Brain microvascular endothelial cell (primary cell): ENCODE measurements at regions not wholly inside any gene's neighbourhood (a gene's known extent, or its start where the extent isn't known, plus 50 kb on each side); places are given as distances from the start of the nearest gene placed in this dataset.

Source experiments
- DNase-seq: peaks from one replicate; pipeline ENCODE4 v3.0.0-alpha.2; 2020
- H3K27ac ChIP-seq: fragments of 250-450 bp; sonication (Bioruptor Pico); 2 replicates; pipeline ENCODE4 v1.5.1; 2020; ENCODE audit warnings: mild to moderate bottlenecking, moderate library complexity
- H3K27me3 ChIP-seq: fragments of 250-450 bp; sonication (Bioruptor Pico); replicated peaks from 2 replicates; pipeline ENCODE4 v1.5.1; 2020; ENCODE audit warnings: mild to moderate bottlenecking
- H3K36me3 ChIP-seq: fragments of 250-450 bp; sonication (Bioruptor Pico); replicated peaks from 2 replicates; pipeline ENCODE4 v1.5.1; 2020; ENCODE audit warnings: mild to moderate bottlenecking
- H3K4me3 ChIP-seq: 2 replicates; pipeline ENCODE4 v1.5.1; 2011; ENCODE audit warnings: low read depth, mild to moderate bottlenecking, control low read depth, low read length, moderate library complexity
- in situ Hi-C: cut with HindIII; loops from 2 replicates; pipeline ENCODE4 v1.10.0; 2017; ENCODE audit warnings: low sequenced_read_pairs, low pct_ligation_motif_present
- TF ChIP-seq, protein P1 (sequence below): IDR thresholded peaks from 2 replicates; pipeline ENCODE4 v1.5.1; 2011; ENCODE audit warnings: low read depth, mild to moderate bottlenecking, moderate library complexity, low read length, control low read depth, inconsistent platforms; ENCODE audit errors: missing control alignments

DNA sequence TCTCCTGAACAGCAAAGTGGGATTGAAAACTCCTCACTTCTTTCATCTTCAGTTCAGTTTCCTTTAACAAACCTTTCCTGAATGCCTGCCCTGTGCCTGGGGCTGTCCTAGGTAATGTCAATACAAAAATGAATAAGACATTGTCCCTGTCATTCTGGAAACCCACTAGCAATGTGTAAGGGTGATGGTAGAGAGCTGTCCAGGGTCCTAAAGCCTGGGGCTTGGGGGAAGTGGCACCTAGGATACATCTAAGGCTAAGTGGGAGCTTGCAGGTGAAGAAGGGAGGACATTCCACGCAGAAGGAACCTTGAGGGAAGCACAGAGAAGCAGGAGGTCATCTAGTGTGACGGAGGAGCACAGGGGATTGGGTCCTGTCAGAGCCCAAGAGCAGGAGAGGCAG is 212.7 kb upstream of the PPP2R3A start:
- Histone ChIP-seq H3K4me3 (no peak overlapping the region), H3K27ac (no peak overlapping the region), H3K36me3 (no peaks in the 10 kb centered on the region), H3K27me3 (no peaks in the 10 kb centered on the region)
- DNase-seq = no peak
- in situ Hi-C loops = no loop called here
- TF ChIP-seq, protein P1, sequence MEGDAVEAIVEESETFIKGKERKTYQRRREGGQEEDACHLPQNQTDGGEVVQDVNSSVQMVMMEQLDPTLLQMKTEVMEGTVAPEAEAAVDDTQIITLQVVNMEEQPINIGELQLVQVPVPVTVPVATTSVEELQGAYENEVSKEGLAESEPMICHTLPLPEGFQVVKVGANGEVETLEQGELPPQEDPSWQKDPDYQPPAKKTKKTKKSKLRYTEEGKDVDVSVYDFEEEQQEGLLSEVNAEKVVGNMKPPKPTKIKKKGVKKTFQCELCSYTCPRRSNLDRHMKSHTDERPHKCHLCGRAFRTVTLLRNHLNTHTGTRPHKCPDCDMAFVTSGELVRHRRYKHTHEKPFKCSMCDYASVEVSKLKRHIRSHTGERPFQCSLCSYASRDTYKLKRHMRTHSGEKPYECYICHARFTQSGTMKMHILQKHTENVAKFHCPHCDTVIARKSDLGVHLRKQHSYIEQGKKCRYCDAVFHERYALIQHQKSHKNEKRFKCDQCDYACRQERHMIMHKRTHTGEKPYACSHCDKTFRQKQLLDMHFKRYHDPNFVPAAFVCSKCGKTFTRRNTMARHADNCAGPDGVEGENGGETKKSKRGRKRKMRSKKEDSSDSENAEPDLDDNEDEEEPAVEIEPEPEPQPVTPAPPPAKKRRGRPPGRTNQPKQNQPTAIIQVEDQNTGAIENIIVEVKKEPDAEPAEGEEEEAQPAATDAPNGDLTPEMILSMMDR = no peak

DNA sequence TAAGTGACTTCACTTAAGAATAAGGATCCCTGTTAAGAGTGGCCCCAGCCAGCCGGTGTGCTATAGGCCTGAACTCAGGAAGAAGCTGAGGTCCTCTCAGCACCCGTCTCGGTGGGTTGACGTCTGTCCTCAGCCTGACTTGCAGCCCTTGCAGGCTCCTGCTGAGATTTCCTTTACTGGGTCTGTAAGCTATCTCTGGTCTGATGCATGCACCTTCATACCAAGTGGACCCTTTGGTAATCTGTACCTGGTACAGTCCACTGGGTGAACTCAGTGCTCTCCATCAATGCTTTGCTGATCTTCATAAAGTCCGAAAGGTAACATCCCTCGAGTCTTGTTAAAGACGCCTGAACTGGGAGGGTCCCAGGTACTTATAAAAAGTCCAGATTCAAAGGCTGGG is 212.0 kb upstream of the PPP2R3A start:
- Histone ChIP-seq H3K27me3 (no peaks in the 10 kb centered on the region), H3K36me3 (no peaks in the 10 kb centered on the region), H3K27ac (no peak overlapping the region), H3K4me3 (no peak overlapping the region)
- in situ Hi-C loops = no loop called here
- TF ChIP-seq, protein P1 = no peak
- no peak for DNase-seq

GRCh38 chr3:135755330-135756105 is 210.0 kb upstream of the PPP2R3A start:
- no peaks in the 10 kb centered on the region for H3K27me3 ChIP-seq
- no peak overlapping the region for H3K4me3 ChIP-seq
- in situ Hi-C loops = no loop called here
- TF ChIP-seq, protein P1 = no peak
- H3K27ac ChIP-seq = no peak overlapping the region
- no peak for DNase-seq
- H3K36me3 ChIP-seq = no peaks in the 10 kb centered on the region

DNA sequence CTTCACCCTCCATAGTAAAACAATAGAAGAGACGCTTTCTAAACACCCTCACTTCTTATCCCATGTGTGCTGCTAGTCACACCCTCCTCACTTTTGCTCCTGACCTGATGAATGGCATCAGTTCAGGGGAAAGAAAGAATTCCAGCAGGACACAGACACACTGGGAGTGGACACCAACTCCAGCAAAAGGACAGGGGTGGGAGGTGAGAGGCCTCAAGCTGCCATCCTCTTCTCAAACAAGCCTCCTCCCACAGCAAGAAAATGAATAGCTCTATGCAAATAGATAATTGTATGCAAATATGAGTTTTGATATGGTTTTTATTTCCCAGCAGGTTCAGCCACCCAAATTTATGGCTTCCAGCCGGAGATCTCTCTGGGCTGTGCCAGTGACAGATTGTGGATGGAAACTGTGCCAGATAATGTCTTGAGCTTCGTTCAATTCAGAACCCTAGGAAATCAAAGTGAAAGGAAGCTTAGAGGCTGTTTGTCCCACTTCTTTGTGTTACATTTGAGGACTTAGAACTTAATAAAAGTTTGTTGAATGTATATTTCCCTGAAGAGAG is 209.3 kb upstream of the PPP2R3A start:
- in situ Hi-C loops = no loop called here
- Histone ChIP-seq H3K4me3 (no peak overlapping the region), H3K27ac (no peak overlapping the region), H3K36me3 (no peaks in the 10 kb centered on the region), H3K27me3 (no peaks in the 10 kb centered on the region)
- TF ChIP-seq, protein P1 = no peak
- DNase-seq = no peak

DNA sequence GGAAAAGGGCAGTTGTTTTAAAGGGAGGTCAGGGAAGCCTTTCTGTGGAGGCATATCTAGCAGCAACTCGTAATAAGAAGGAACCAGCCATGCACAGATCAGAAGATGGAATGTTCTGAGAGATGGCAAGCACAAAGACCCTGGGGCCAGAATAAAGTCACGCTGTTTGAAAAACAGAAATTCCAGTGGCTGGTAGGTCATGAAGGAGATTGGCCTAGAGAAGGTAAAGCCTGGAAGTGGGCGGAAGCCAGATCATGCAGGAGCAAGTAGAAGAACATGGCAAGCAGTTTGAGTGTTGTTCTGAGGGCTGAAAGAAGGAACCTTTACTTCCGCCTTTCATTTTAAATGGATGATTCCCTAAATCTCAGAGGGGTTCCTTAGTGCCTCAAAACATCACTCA is 208.1 kb upstream of the PPP2R3A start:
- Histone ChIP-seq H3K4me3 (no peak overlapping the region), H3K27ac (no peak overlapping the region), H3K36me3 (no peaks in the 10 kb centered on the region), H3K27me3 (no peaks in the 10 kb centered on the region)
- DNase-seq = no peak
- in situ Hi-C loops = no loop called here
- TF ChIP-seq, protein P1 = no peak
